Fibroblast of skin of right biceps (primary cell): ENCODE measurements at regions not wholly inside any gene's neighbourhood (a gene's known extent, or its start where the extent isn't known, plus 50 kb on each side); places are given as distances from the start of the nearest gene placed in this dataset.

Experiments
- DNase-seq: peaks from one replicate; pipeline ENCODE4 v3.0.0-alpha.2; 2013

DNA sequence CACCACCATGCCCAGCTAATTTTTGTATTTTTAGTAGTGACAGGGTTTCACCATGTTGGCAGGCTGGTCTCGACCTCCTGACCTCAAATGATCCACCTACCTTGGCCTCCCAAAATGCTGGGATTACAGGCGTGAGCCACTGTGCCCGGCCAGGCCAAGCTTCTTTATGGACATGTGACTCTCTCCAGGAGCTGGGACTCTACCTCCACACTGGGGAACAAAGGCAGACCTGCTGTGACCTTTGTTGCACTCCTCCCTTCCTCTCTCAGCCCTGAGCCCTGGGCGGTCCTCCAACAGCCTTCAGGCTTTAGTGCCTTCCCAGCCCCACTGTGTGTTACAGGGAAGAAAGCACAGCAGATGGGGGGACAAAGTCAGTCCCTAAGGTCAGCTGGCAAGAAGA, 55.0 kb upstream of the DUSP5 start:
- no peak for DNase-seq

DNA sequence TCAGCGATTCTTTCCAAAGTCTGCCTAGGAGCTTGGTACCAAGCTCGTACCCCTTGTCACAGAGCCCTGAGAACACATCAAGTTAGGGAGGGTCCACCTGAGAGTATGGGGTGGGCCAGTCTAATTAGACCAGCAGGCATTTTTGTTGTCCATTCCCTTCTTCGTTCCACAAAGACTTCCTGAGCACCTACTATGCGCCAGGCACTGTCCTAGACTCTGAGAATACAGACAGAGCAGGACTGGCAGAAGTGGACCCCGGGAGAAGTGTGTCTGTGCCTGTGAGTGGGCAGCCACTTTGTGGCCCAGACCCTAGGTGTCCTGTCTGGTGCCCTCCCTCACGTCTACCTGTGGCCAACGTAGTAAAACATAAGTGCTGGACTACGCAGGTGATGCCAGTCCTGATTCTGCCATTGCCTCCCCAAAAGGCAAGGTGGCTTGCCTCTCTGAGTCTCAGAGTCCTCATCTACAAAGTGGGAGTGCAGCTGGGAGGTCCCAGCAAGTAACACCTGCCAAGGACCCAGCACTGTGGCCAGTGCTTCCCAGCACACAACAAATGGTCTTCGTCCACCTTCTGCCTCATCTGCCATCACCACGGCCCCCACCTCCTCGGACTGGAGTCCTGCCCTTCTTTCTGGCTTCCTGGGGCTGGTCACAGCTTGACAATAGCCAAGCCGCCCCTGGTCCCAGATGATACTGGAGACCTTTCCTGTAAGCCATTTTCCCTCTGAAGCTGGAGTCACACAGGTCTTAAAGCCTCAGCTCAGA, 54.3 kb upstream of the DUSP5 start:
- no peak for DNase-seq

DNA sequence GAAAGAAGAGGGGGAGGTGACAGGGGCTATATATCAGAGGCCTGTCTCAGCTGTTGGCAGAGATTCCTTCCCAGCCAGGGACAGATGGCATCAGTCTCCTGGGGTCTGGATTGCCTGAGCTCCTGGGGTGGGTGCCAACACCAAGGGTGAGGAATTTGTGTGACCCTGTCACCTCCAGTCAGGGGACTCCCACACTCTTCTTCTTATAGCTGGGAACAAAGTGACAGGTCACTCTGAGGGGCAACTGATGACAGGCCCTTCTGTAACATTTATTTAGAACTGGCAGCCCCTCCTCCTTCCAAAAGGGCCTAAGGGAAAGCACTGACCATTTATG, 53.7 kb upstream of the DUSP5 start:
- DNase-seq, result no peak

DNA sequence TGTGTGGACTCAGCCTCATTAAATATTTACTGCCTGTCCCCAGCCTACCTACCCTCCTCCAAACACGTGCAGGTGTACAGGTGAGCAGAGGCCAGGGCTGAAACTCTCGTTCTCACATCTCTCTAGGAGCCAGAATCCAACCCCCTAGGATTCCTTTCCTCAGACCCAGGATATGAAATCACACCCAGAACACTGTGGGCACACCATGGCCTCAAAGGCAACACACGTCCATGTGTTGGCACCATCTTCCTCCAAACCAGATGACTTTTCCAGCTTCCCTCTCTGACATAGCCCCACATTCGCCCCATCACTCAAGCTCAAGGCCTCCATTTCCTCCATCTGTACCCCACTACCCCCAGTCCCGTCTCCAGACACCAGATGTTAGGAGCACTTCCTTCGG, 51.8 kb upstream of the DUSP5 start:
- DNase-seq, result no peak

DNA sequence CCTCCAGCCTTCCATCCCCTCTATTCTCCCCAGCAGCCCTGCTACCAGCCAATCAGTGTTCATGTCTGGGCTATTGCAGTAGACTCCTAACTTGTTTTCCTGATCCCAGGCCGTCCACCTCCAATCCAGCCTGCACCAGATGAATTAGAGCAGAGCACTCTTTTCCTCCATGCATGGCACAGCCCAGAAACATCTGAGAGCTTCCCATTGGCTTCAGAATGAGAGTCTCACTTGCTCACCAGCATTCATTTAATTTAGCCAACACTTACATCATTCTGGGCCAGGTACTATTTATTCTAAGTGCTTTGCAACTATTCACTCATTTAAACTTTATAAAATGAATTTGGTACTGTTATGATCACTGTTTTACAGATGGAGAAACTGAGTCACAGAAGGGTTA, 51.4 kb upstream of the DUSP5 start:
- no peak for DNase-seq

DNA sequence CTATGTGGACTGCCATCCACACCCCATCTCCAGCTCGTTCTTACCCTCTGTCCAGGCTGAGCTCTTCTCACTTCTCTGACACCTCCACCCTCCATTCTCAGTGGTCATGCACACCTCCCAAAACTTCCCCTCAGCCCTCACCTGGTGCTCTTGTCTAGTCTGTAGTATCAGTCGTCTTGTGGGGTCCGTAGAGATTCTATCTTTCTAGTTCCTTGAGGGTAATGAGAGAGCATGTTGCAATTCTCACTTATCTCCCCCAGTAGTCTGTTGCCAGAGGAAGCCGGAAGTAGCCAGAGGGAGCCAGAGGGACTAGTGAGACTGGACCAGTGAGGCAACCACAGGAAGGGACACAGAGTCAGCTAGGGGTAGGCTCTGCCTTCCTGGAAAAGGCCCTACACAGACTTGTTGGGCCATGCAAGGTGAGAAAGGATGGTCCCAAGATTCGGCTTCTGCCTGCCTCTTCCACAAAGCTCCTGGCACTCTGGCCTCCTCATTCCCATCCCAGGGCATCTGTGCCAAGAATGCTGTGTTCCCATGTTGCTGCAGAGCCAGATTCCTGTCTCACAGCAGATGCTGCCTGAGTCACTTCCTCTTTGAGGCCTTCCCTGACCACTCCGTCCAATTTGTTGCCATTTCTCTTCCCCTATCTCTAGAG, 50.6 kb upstream of the DUSP5 start:
- peak; percentile 92 for DNase-seq

DNA sequence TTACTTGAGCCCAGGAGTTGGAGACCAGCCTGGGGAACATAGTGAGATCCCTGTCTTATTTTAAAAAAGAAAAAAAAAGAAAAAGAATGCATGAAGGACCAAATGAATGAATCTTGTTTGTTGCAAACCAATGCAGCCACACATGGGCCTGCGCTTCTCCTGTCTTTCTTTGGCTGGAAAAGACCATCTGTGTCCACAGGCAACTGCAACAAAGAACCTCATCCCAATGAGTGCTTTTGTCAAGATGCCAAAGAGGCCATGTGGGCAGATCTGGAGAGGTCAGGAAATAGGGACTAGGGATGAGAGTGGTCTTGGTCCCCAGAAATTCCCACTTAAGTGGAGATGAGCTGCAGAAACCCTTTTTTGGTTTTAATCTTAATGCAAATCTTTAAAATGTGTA, 49.8 kb upstream of the DUSP5 start:
- DNase-seq, result no peak
